K562 (cell line): ENCODE measurements at regions not wholly inside any gene's neighbourhood (a gene's known extent, or its start where the extent isn't known, plus 50 kb on each side); places are given as distances from the start of the nearest gene placed in this dataset.

Experiments
- ATAC-seq: fragments of 200-7000 bp; cut with Tn5 transposase; 3 replicates; pipeline ENCODE4 v1.9.1; 2020; ENCODE audit warnings: moderate library complexity
- BruUV-seq: library from RNA; stranded (reverse); fragments of 400-500 nt; replicated peaks from 2 replicates; lab custom pipeline; 2021; lab: Mats Ljungman, UMichigan
- CTCF ChIA-PET: fragments of 300-600 bp; formaldehyde crosslinking; extraction: SDS; loops from one replicate; lab custom pipeline; 2021; ENCODE audit warnings: low intra/inter-chr PET ratio; lab: Yijun Ruan, JAX
- POLR2A ChIA-PET: fragments of 300-600, 350-650 bp; sonication (Branson Sonifier 250); formaldehyde crosslinking; extraction: SDS; loops from one replicate; lab custom pipeline; 2021; ENCODE audit warnings: antibody characterized with exemption, inconsistent platforms; lab: Yijun Ruan, JAX
- DNase-seq, 4 experiments: peaks; one replicate each; pipeline versions ENCODE4 v3.0.0 to v3.0.0-alpha.2; 2011 to 2018; ENCODE audit warnings: low spot score in 3 of 4, mixed read lengths in 3 of 4; ENCODE audit errors: extremely low read depth in 1 of 4
- FAIRE-seq: peaks from 2 replicates; lab custom pipeline; 2011; peaks lifted over from hg19 to GRCh38; lab: Jason Lieb, UNC
- H2AFZ ChIP-seq: 2 replicates; pipeline ENCODE4 v1.6.0; 2011; ENCODE audit warnings: low read depth, low read length, control low read depth, inconsistent platforms
- H3K27ac ChIP-seq: fragments of 200-600 bp; 3 replicates; pipeline ENCODE4 v1.8.0; 2011; ENCODE audit warnings: low read depth, mild to moderate bottlenecking, control low read depth, inconsistent platforms, low read length, moderate library complexity, mixed read lengths; ENCODE audit errors: extremely low read depth
- H3K27me3 ChIP-seq, 2 experiments: fragments of 300-600 bp in 1 of 2; 2 replicates in 1 of 2; 3 replicates in 1 of 2; pipeline versions ENCODE4 v1.6.0 to v1.8.0; 2011; ENCODE audit warnings: inconsistent platforms in 2 of 2, low read length in 2 of 2, mild to moderate bottlenecking in 1 of 2, mixed read lengths in 1 of 2, moderate library complexity in 1 of 2; ENCODE audit not compliant: control insufficient read depth in 2 of 2, insufficient read depth in 2 of 2
- H3K36me3 ChIP-seq: fragments of 300-600 bp; 3 replicates; pipeline ENCODE4 v1.8.0; 2011; ENCODE audit warnings: mild to moderate bottlenecking, low read length, inconsistent platforms; ENCODE audit not compliant: control insufficient read depth, insufficient read depth
- H3K4me1 ChIP-seq, 2 experiments: fragments of 200-600 bp in 1 of 2; replicated peaks in 1 of 2; 2 replicates in 1 of 2; 3 replicates in 1 of 2; pipeline versions ENCODE4 v1.5.1 to v1.8.0; 2011; ENCODE audit warnings: inconsistent platforms in 2 of 2, low read length in 2 of 2, mild to moderate bottlenecking in 1 of 2, mixed read lengths in 1 of 2, moderate library complexity in 1 of 2; ENCODE audit not compliant: control insufficient read depth in 2 of 2, insufficient read depth in 2 of 2
- H3K4me2 ChIP-seq: 2 replicates; pipeline ENCODE4 v1.6.1; 2011; ENCODE audit warnings: low read length, control low read depth, inconsistent platforms, mixed read lengths; ENCODE audit not compliant: insufficient read depth
- H3K4me3 ChIP-seq: fragments of 200-600 bp; sonication (generic), shearing (Covaris generic); 2 replicates; pipeline ENCODE4 v1.5.1; 2016; ENCODE audit warnings: control low read depth, inconsistent platforms
- H3K79me2 ChIP-seq: fragments of 200-600 bp; 3 replicates; pipeline ENCODE4 v1.8.0; 2011; ENCODE audit warnings: low read length, inconsistent platforms; ENCODE audit not compliant: control insufficient read depth, insufficient read depth
- H3K9ac ChIP-seq, 2 experiments: 2 replicates each; pipeline versions ENCODE4 v1.6.0 to v1.6.1; 2011; ENCODE audit warnings: low read depth in 2 of 2, low read length in 2 of 2, control low read depth in 1 of 2, inconsistent platforms in 1 of 2, mild to moderate bottlenecking in 1 of 2, mixed read lengths in 1 of 2; ENCODE audit not compliant: insufficient read depth in 1 of 2
- H3K9me1 ChIP-seq: one replicate; pipeline ENCODE4 v1.6.0; 2011; ENCODE audit warnings: inconsistent platforms, mild to moderate bottlenecking, low read length, moderate library complexity; ENCODE audit not compliant: control insufficient read depth, insufficient read depth
- H3K9me3 ChIP-seq: replicated peaks from 2 replicates; pipeline ENCODE4 v1.5.1; 2011; ENCODE audit warnings: low read depth, low read length, inconsistent platforms; ENCODE audit not compliant: control insufficient read depth, insufficient read depth
- H4K20me1 ChIP-seq: replicated peaks from 2 replicates; pipeline ENCODE4 v1.6.1; 2011; ENCODE audit warnings: low read length, inconsistent platforms, mixed read lengths; ENCODE audit not compliant: control insufficient read depth, insufficient read depth
- CEBPB ChIP-seq: fragments of 450-650 bp; IDR thresholded peaks from 2 replicates; pipeline ENCODE4 v1.6.1; 2016; ENCODE audit warnings: missing genetic modification characterization, missing compliant biosample characterization
- HDAC8 ChIP-seq: fragments of 450-650 bp; IDR thresholded peaks from 2 replicates; pipeline ENCODE4 v1.6.1; 2016; ENCODE audit warnings: mild to moderate bottlenecking, missing genetic modification characterization, moderate library complexity, missing compliant biosample characterization
- NCOA4 ChIP-seq: fragments of 450-650 bp; IDR thresholded peaks from 2 replicates; pipeline ENCODE4 v1.6.1; 2018; ENCODE audit warnings: mild to moderate bottlenecking; ENCODE audit not compliant: partially characterized antibody
- ZNF41 ChIP-seq: fragments of 250-450 bp; sonication (Bioruptor Pico); conservative IDR thresholded peaks from 2 replicates; pipeline ENCODE4 v1.4.0; 2020; ENCODE audit warnings: mild to moderate bottlenecking
- ZNF586 ChIP-seq: fragments of 450-650 bp; formaldehyde crosslinking; conservative IDR thresholded peaks from 2 replicates; pipeline ENCODE4 v1.4.0; 2020; ENCODE audit warnings: mild to moderate bottlenecking, moderate library complexity
- ZNF766 ChIP-seq: fragments of 200-800 bp; sonication (Bioruptor generic); conservative IDR thresholded peaks from 2 replicates; pipeline ENCODE4 v1.6.1; 2016; ENCODE audit warnings: missing genetic modification characterization, missing compliant biosample characterization
- WGBS: fragments of 100-300 bp; shearing (Covaris generic); methylation state at CpG from one replicate; pipeline ENCODE4 v1.1.6; 2016; ENCODE audit warnings: low coverage, mixed read lengths; ENCODE audit not compliant: insufficient coverage; ENCODE audit errors: missing lambda C conversion rate; 5-methylcytosine and 5-hydroxymethylcytosine counted together
- in situ Hi-C: fragments of 300-500 bp; cut with MboI; formaldehyde crosslinking; loops from 4 replicates; pipeline ENCODE4 v1.15.0; 2018; ENCODE audit warnings: inconsistent platforms, mixed read lengths
- intact Hi-C: fragments of 100-400 bp; cut with micrococcal nuclease; formaldehyde crosslinking; loops from 2 replicates; pipeline ENCODE4 v1.14.2; 2022
- TF ChIP-seq, protein P1 (sequence below), 3 experiments: IDR thresholded peaks in 2 of 3; conservative IDR thresholded peaks in 1 of 3; 2 replicates each; pipeline ENCODE4 v1.5.1; 2011 to 2012; ENCODE audit warnings: low read length in 3 of 3, mild to moderate bottlenecking in 3 of 3, control low read depth in 2 of 3, improper control_type of control experiment in 1 of 3, inconsistent platforms in 1 of 3, low read depth in 1 of 3, mixed read lengths in 1 of 3, moderate library complexity in 1 of 3; ENCODE audit not compliant: insufficient read depth in 2 of 3

GRCh38 chr11:95282291-95282751, 51.3 kb upstream of the SESN3 start:
- no peaks in the 10 kb centered on the region for H3K9me1 ChIP-seq
- no peak for DNase-seq
- TF ChIP-seq ZNF766 (CRISPR knock-in tag) = no peak
- TF ChIP-seq CEBPB (tag) = peak; percentile 25; the same call in 1 of the 2 replicates
- no peak for TF ChIP-seq ZNF586 (CRISPR knock-in tag)
- TF ChIP-seq HDAC8 (tag) = no peak
- TF ChIP-seq ZNF41 = no peak
- TF ChIP-seq NCOA4 = no peak
- TF ChIP-seq, protein P1, sequence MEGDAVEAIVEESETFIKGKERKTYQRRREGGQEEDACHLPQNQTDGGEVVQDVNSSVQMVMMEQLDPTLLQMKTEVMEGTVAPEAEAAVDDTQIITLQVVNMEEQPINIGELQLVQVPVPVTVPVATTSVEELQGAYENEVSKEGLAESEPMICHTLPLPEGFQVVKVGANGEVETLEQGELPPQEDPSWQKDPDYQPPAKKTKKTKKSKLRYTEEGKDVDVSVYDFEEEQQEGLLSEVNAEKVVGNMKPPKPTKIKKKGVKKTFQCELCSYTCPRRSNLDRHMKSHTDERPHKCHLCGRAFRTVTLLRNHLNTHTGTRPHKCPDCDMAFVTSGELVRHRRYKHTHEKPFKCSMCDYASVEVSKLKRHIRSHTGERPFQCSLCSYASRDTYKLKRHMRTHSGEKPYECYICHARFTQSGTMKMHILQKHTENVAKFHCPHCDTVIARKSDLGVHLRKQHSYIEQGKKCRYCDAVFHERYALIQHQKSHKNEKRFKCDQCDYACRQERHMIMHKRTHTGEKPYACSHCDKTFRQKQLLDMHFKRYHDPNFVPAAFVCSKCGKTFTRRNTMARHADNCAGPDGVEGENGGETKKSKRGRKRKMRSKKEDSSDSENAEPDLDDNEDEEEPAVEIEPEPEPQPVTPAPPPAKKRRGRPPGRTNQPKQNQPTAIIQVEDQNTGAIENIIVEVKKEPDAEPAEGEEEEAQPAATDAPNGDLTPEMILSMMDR (IDR thresholded peaks at IDR 0.05 in 2 of 3, conservative IDR thresholded peaks at IDR 0.05 in 1 of 3; ENCODE audit: insufficient read depth in 2 of 3, low read depth in 1 of 3, low read length in 3 of 3) = no peak
- H3K27me3 ChIP-seq = 0 out of 5 replicates have a peak, but pooled peaks cover 0 to 2% of the 10 kb centered on the region in 2 experiments
- POLR2A ChIA-PET = interaction anchor here (0.6 to 0.7 kb wide), 2 partner anchors 63 to 215 kb away, joined by 3 read pairs; no protein-coding TSS in a partner anchor
- intact Hi-C loops (no loop called here), in situ Hi-C loops (no loop called here)
- ATAC-seq = no peak
- no peak overlapping the region for H3K9ac ChIP-seq
- no peak overlapping the region for H3K4me3 ChIP-seq
- CTCF ChIA-PET = no interaction called here
- H4K20me1 ChIP-seq = no peaks in the 10 kb centered on the region
- no peak overlapping the region for H3K4me2 ChIP-seq
- no peaks in the 10 kb centered on the region for H3K4me1 ChIP-seq
- FAIRE-seq = no peak
- no peaks in the 10 kb centered on the region for H3K9me3 ChIP-seq
- H2AFZ ChIP-seq = no peak overlapping the region
- H3K36me3 ChIP-seq = no peaks in the 10 kb centered on the region
- BruUV-seq = no TSS peak
- no peak overlapping the region for H3K27ac ChIP-seq
- 2% methylated on average over 6 of the region's 6 CpGs for WGBS
- H3K79me2 ChIP-seq = no peaks in the 10 kb centered on the region
